Putamen (tissue), 1 donor: ENCODE measurements at regions not wholly inside any gene's neighbourhood (a gene's known extent, or its start where the extent isn't known, plus 50 kb on each side); places are given as distances from the start of the nearest gene placed in this dataset.

Source experiments
- DNase-seq: peaks from one replicate; pipeline ENCODE4 v3.0.0-alpha.2; 2016; ENCODE audit warnings: low spot score

DNA sequence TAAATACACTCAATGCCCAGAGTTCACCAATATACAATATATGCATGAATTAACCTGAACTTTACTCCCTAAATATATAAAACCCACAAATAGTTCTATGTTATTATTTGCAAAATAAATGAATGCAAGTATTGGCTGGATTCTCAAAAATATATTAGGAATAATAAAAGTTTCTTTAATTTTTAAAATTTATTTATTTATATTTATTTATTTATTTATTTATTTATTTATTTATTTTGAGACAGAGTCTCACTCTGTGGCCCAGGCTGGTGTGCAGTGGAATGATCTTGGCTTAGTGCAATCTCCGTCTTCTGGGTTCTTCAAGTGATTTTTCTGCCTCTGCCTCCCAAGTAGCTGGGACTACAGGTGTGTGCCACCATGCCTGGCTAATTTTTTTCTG is 88.7 kb upstream of the TMEFF2 start:
- DNase-seq = no peak

DNA sequence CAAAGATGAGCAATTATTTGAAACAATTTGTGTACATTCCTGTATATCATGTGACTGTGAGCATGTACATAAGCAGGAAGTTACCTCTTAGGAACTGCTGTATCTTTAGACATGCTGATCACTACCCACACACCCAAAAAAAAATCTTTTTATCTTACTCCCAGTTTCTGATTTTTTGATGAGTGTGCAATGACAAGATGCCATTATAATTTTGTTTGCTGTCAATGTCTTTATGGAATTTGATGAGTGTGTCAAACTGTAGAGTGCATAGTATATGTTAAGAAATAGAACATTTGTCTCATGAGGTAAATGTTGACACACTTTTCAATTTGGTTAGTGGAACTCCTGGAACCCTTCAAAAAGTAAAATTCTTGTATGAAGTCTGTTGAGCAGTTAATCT is 84.0 kb upstream of the TMEFF2 start:
- DNase-seq = no peak

DNA sequence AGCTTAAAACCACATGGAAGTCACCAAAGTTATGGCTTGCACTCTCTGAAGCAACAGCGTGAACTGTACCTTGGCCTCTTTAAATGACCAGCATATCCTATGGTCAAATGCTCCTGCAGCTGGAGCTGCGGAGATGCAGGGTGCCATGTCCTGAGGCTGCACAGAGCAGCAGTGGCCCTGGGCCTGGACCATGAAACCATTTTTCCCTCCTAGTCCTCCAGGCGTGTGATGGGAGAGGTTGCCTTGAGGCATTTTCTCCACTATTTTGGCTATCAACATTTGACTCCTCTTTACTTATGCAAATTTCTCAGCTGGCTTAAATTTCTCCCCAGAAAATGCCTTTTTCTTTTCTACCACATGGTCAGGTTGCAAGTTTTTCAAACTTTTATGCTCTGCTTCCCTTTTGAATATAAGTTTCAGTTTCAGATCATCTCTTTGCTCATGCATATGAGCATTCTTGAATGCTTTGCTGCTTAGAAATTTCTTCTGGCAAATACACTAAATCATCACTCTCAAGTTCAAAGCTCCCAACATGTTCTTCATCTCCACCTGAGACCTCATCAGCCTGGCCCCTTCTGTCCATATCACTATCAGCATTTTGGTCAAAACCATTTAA is 82.9 kb upstream of the TMEFF2 start:
- no peak for DNase-seq

- DNase-seq = no peak
These were observed 80.9 kb upstream of the TMEFF2 start for GRCh38 chr2:192275632-192276031.

- no peak for DNase-seq
These were observed 72.8 kb upstream of the TMEFF2 start for GRCh38 chr2:192267484-192267883.

GRCh38 chr2:192265751-192266150 is 71.0 kb upstream of the TMEFF2 start:
- no peak for DNase-seq

DNA sequence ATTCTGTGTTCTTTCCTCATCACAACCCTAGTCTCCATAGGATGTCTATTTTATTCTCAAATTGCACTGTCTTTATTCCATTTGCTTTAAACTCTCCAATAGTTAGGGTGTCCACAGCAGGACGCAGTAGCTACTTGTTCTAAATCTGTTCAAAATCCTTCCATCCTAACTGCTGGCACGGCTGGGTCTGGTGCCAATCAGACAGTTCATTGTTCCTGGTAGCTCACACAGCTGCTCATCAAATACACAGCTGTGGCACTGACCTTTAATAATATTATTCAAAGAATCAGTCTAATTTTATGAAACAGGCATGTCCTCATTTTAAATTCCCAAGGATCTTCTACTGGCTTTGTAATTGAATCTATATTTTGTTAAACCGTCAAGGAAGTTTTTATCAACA is 59.7 kb upstream of the TMEFF2 start:
- peak; percentile 57 for DNase-seq

DNA sequence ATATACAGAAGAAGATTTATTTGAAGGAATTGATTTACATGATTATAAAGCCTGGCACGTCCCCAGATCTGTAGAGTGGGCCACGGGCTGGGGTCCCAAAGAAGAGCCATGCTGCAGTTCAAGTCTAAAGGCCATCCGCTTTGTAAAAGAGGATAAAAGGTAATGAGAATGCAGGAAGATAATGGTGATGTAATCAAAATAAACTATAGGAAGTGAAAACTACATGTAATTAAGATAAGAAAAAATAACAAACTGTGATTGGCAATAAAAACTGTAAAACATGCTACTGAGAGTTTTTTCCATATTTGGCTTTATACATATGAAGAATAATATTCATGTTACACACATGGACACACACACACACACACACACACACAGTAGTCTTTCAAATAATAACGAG is 59.0 kb upstream of the TMEFF2 start:
- no peak for DNase-seq

GRCh38 chr2:192250961-192251360 is 56.2 kb upstream of the TMEFF2 start:
- DNase-seq = no peak

DNA sequence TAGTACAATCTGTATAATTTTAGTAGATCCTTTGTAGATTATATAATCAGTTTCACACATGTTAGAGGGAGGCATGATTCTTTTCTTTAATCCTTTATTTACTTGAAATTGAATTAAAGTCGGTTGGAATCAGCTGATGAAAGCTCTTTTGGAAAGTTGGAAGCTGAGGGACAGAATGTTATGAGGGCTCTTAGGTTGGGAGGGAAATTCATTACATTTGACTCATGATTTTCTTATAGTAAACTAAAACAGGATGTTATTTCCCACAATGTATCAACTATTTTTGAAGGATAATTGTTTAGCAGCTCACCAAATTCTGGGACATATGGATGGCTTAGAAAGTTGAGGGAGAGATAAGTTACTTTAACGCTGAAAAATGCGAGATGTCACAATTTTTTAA is 52.7 kb upstream of the TMEFF2 start:
- DNase-seq = no peak

GRCh38 chr2:192246297-192246696 is 51.6 kb upstream of the TMEFF2 start:
- no peak for DNase-seq

- DNase-seq = no peak
These were observed 50.6 kb upstream of the TMEFF2 start for GRCh38 chr2:192245329-192245728.
